Testis (tissue), 2 donors: ENCODE measurements at regions not wholly inside any gene's neighbourhood (a gene's known extent, or its start where the extent isn't known, plus 50 kb on each side); places are given as distances from the start of the nearest gene placed in this dataset.

Experiments
- POLR2A ChIP-seq: fragments of 450-650 bp; IDR thresholded peaks from one replicate; pipeline ENCODE4 v1.6.1; 2017; ENCODE audit warnings: antibody characterized with exemption, mild to moderate bottlenecking, moderate library complexity
- TF ChIP-seq, protein P1 (sequence below), 3 experiments: fragments of 450-650 bp in 2 of 3; fragments of 200-600 bp in 1 of 3; sonication (generic) in 1 of 3; IDR thresholded peaks; one replicate each; pipeline ENCODE4 v1.5.1; 2016 to 2019; ENCODE audit warnings: antibody characterized with exemption in 3 of 3, mild to moderate bottlenecking in 2 of 3, moderate library complexity in 1 of 3

DNA sequence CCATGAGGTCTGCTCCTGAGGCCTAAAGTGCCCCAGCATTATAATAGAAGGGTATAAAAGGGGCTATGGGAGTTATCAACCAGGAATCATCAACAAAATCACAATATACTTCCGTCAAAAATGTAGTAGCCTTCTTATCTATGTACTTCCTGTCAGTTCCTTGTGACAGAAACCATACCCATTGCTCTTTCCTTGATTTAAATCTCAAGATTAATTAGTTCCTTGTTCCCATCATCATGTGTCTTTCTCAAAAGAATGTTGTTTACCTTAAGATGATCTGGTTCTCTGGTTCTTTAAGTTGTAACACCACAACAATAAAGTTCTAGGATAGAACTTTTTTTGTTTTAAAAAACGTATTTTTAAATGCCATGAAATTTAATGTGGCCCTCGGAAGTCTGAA is 833.3 kb downstream of the LTN1 start:
- TF ChIP-seq, protein P1, sequence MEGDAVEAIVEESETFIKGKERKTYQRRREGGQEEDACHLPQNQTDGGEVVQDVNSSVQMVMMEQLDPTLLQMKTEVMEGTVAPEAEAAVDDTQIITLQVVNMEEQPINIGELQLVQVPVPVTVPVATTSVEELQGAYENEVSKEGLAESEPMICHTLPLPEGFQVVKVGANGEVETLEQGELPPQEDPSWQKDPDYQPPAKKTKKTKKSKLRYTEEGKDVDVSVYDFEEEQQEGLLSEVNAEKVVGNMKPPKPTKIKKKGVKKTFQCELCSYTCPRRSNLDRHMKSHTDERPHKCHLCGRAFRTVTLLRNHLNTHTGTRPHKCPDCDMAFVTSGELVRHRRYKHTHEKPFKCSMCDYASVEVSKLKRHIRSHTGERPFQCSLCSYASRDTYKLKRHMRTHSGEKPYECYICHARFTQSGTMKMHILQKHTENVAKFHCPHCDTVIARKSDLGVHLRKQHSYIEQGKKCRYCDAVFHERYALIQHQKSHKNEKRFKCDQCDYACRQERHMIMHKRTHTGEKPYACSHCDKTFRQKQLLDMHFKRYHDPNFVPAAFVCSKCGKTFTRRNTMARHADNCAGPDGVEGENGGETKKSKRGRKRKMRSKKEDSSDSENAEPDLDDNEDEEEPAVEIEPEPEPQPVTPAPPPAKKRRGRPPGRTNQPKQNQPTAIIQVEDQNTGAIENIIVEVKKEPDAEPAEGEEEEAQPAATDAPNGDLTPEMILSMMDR (IDR thresholded peaks at IDR 0.05) = no peak
- no peak for TF ChIP-seq POLR2A
